OCI-LY3 (cell line): ENCODE measurements at regions not wholly inside any gene's neighbourhood (a gene's known extent, or its start where the extent isn't known, plus 50 kb on each side); places are given as distances from the start of the nearest gene placed in this dataset.

ENCODE experiments used
- CTCF ChIP-seq: fragments of 200-600, 300-600 bp; sonication (generic); IDR thresholded peaks from 2 replicates; pipeline ENCODE4 v1.5.1; 2014; ENCODE audit warnings: antibody characterized with exemption, low read length, low read depth
- EZH2phosphoT487 ChIP-seq: fragments of 200-600 bp; shearing (Covaris generic); IDR thresholded peaks from 2 replicates; pipeline ENCODE4 v1.6.1; 2018; ENCODE audit warnings: antibody characterized with exemption, mixed run types, low read depth

GRCh38 chr15:83380682-83381081, 66.5 kb upstream of the SH3GL3 start:
- TF ChIP-seq CTCF = peak; percentile 86
- no peak for TF ChIP-seq EZH2phosphoT487
